NB4 (cell line): ENCODE measurements at regions not wholly inside any gene's neighbourhood (a gene's known extent, or its start where the extent isn't known, plus 50 kb on each side); places are given as distances from the start of the nearest gene placed in this dataset.

Experiments used
- DNase-seq: peaks from one replicate; pipeline ENCODE4 v3.0.0; 2010; ENCODE audit warnings: low read depth
- H3K4me3 ChIP-seq: one replicate; pipeline ENCODE4 v1.5.1; 2011; ENCODE audit warnings: mild to moderate bottlenecking, low read depth, low read length, moderate library complexity
- CTCF ChIP-seq: IDR thresholded peaks from one replicate; pipeline ENCODE4 v1.5.1; 2012; ENCODE audit warnings: low read depth, low read length
- MYC ChIP-seq: IDR thresholded peaks from 2 replicates; pipeline ENCODE4 v1.6.1; 2011; ENCODE audit warnings: low read depth, low read length
- POLR2A ChIP-seq: IDR thresholded peaks from 2 replicates; pipeline ENCODE4 v1.6.1; 2011; ENCODE audit warnings: mild to moderate bottlenecking; ENCODE audit not compliant: insufficient read length; ENCODE audit errors: extremely low read depth
- TF ChIP-seq, protein P1 (sequence below): IDR thresholded peaks from 2 replicates; pipeline ENCODE4 v1.6.1; 2011; ENCODE audit warnings: low read depth, low read length

DNA sequence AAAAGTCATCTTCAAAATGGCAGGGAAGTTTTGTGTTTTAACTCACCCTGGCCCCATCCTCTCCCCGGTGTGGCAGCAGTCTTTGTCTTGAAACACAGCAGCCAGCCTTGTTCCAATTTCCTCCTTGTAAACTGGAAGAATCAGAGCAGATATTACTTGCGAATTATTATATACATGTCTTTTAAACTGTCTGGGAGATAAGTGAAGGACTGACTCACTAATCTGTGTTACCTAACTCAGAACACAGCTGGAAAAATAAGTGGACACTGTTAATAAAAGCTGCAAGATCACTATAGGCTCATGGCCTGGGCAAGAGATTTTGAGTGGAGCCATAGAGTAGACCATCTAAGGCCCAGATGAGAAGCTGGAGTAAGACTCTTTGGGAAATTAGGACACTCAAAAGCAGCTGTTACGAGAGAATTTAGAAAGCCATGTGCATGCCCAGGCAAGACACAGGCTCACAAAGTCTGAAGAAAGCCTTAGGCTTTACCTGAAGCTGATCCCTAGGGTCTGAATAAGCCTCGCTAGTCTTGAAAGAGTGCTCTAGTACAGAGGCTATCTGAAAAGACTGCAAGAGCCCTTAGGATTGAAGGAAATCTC, 233.0 kb upstream of the RAB4A start:
- no peak overlapping the region for H3K4me3 ChIP-seq
- no peak for DNase-seq
- TF ChIP-seq, protein P1, sequence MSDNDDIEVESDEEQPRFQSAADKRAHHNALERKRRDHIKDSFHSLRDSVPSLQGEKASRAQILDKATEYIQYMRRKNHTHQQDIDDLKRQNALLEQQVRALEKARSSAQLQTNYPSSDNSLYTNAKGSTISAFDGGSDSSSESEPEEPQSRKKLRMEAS = no peak
- TF ChIP-seq CTCF = no peak
- no peak for TF ChIP-seq MYC

GRCh38 chr1:229040630-229041358, 230.1 kb upstream of the RAB4A start:
- no peak overlapping the region for H3K4me3 ChIP-seq
- TF ChIP-seq MYC (no peak), POLR2A (no peak), CTCF (no peak)
- TF ChIP-seq, protein P1 = no peak
- no peak for DNase-seq

DNA sequence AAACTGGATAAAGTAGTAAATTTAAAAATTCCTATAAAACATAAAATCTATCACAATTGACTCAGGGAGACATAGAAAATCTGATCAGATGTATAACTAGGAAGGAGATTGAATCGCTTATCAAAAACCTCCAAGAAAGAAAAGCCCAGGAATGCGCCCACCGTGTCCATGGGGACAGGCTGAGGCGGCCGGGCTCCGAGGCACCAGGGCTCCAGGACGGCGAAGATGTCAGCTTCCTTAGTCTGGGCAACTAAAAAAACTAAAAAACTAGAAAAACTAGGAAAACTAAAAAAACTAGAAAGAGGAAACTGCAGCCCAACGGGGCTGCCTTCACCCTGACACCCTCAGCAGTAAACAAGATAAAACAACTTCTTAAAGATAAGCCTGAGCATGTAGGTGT, 229.0 kb upstream of the RAB4A start:
- H3K4me3 ChIP-seq = no peak overlapping the region
- TF ChIP-seq CTCF (no peak), POLR2A (no peak), MYC (no peak)
- TF ChIP-seq, protein P1 = no peak
- DNase-seq = no peak

DNA sequence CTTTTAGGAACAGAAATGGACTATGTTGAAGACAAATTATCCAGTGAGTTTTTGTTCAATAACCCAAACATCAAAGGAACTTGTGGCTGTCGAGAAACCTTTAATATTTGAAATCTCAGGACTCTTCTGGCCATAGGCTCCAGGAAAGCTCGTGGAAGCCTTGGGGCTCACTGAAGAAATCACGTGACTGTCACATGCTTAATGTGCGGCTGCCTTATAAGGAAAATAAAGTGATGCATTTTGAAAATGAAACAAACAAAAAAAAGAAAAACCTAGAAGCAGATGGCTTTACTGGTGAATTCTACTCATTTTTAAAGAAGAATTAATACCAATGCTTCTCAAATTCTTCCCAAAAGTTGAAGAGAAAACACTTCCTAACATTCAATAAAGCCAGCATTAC, 228.4 kb upstream of the RAB4A start:
- no peak for TF ChIP-seq CTCF
- no peak for TF ChIP-seq POLR2A
- TF ChIP-seq, protein P1 = no peak
- TF ChIP-seq MYC = no peak
- no peak overlapping the region for H3K4me3 ChIP-seq
- no peak for DNase-seq

- peak; percentile 55 for DNase-seq
- TF ChIP-seq, protein P1 = no peak
- no peak for TF ChIP-seq MYC
- no peak for TF ChIP-seq POLR2A
- no peak for TF ChIP-seq CTCF
- H3K4me3 ChIP-seq = no peak overlapping the region
Observed at GRCh38 chr1:229043115-229043514, 227.8 kb upstream of the RAB4A start.
